Activated CD4-positive, alpha-beta T cell treated with anti-CD3 and anti-CD28 coated beads, Interleukin-2, Interleukin-4, amounts not matched to agents 100 ng/mL and 50 ng/mL, durations not matched to agents 16 hours and 8 hours (primary cell): ENCODE measurements at regions not wholly inside any gene's neighbourhood (a gene's known extent, or its start where the extent isn't known, plus 50 kb on each side); places are given as distances from the start of the nearest gene placed in this dataset.

Experiments used
- DNase-seq: peaks from one replicate; pipeline ENCODE4 v3.0.0-alpha.2; 2020; ENCODE audit warnings: low spot score

GRCh38 chr12:65597527-65597926 lies 226.8 kb upstream of the HMGA2 start:
- DNase-seq: no peak

DNA sequence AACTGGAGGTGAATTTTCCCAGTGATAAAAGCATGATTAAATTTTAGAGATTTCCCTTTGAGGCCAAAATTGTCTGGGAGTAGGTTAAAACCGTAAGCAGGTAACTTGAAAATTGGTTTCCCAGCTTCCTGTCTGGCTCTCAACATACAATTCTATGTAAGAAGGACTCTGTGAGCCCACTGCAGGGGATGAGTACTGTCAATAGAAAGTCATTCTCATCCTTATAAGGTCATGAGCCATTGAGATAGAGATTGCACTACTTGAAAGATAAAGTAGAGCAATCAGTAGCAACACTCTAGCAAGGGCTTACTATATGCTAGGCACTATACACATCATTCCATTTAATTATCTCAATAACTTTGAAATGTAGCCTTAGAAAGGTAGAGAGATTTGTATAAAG lies 225.6 kb upstream of the HMGA2 start:
- no peak for DNase-seq

GRCh38 chr12:65602253-65602609 lies 222.1 kb upstream of the HMGA2 start:
- DNase-seq: no peak

DNA sequence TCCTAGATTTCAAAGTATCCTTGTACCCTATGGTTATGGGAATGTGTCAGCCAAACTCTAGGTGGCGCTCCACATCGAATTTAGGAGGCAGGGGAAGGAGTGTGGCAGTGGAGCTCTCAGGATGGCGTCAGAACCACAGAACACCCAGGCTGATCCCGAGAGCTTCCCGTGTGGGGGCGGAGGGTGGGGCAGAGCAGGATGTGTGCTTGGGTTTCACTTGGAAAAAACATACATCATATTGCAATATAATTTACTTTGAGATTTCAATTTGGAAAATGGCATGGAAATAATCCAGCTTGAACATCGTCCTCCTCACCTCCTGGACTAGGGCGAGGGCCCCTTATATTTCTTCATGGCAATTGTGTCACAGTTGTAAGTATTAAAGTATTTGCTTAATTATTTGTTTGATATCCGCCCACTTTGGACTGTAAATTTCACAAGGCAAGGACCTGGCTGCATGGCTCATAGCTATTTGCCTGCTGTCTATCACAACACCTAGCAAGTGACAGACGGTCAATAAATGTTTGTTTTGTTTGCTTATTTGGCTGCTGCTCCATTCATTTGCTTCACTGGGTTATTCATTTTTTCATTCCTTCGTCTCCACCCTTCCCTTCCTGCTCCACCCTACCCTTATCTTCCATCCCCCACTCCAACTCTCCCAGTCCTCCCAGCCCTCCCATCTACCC lies 221.5 kb upstream of the HMGA2 start:
- DNase-seq: peak; percentile 57

- peak; percentile 23 for DNase-seq
Observed at GRCh38 chr12:65603438-65604351, 220.6 kb upstream of the HMGA2 start.

DNA sequence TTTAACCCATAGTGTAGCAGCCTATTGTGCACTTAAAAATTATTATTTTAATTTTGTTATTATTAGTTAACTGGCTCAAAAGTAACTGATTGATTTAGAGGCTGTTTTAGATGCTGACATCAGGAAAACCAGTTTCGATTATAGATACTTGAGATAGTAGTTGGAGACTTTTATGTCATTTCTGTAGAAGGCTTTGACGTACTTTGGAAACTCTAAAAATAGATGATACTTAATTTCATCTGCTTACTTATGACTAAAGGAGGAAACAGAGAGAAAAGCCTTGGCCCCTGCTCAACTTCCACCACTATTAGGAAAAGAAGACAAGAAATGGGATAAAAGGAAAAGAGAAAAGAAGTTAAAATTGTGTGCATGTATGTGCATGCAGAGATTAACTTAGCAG lies 219.3 kb upstream of the HMGA2 start:
- DNase-seq: no peak

DNA sequence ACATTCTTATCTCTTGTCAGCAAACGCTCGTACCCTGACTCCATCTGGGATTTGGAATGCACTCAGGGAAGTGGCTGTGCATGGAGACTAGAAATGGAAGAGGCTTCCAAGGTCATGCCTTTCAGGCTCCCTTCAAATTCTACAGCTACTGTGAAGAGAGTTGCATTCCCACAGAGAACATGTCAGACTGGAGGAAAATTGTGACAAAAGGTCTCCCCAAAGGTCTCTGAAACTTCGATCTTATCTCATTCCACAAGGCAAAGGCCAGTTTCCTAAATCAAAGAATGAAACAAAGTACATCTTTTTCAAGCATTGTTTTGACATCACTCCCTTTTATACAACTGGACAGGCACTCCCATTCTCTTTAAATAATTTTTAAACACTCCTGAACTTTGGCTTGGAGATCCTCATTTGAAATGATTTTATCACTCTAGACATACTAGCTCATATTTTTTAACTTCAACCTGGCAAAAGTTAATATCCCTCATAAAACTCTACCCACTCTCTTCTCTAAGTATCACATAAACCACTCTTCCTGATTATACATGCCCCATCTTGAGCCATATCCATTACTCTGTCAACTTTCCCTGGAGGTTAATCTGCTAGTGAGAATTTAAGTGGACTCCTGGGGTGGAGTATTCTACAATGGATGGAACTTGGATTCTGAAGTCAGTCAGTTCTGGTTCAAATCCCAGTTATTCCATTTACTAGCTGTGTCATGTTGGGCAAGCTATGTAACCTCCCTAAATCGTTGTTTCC lies 218.1 kb upstream of the HMGA2 start:
- no peak for DNase-seq

- DNase-seq: no peak
Observed at GRCh38 chr12:65607401-65607841, 216.9 kb upstream of the HMGA2 start.

- DNase-seq: no peak
Observed at GRCh38 chr12:65608319-65608916, 215.9 kb upstream of the HMGA2 start.

GRCh38 chr12:65609359-65609771 lies 214.9 kb upstream of the HMGA2 start:
- DNase-seq: no peak

GRCh38 chr12:65611396-65611795 lies 212.9 kb upstream of the HMGA2 start:
- no peak for DNase-seq

- no peak for DNase-seq
Observed at GRCh38 chr12:65612440-65612839, 211.8 kb upstream of the HMGA2 start.

DNA sequence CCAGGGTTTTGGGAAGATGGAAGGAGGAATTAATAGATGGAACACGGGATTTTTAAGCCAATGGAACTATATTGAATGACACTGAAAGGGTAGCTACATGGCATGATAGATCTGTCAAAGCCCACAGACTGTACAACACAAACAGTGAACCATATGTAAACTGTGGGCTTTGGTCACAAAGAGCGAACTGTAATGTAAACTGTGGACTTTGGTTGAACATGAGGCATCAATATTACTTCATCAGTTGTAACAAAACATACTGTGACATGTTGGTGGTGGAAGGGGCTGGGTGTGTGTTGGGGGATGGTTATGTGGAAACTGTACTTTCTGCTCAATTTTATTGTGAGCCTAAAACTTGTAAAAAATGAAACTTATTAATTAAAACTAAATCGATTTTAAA lies 210.6 kb upstream of the HMGA2 start:
- no peak for DNase-seq

DNA sequence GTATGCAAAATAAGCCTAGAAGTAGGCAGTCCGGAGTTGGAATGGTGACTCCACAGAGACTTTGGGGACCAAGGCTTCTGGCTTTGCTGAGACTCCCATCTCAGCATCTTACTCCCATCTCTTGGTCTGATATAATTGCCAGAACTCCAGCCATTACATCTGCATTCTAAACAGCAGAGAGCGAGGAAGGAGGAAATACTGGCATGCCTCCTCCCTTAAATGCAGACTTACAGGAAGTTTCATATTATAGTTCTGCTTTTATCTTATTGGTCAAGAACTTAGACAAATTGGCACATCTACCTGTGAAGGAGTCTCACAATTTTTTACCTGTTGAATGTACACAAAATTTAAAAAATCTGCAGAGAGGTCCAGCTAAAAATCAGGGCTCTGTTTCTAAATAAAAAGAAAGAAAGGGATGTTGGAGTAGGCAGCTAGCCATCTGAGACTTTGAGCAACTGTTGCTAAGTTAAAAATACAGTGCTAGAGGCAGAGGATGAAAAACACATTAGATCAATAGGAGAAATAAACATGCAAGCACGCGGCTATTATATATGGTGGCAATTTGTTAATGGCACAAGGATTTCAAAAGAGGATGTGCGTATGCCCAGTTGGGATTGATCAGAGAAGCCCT lies 209.9 kb upstream of the HMGA2 start:
- DNase-seq: no peak

DNA sequence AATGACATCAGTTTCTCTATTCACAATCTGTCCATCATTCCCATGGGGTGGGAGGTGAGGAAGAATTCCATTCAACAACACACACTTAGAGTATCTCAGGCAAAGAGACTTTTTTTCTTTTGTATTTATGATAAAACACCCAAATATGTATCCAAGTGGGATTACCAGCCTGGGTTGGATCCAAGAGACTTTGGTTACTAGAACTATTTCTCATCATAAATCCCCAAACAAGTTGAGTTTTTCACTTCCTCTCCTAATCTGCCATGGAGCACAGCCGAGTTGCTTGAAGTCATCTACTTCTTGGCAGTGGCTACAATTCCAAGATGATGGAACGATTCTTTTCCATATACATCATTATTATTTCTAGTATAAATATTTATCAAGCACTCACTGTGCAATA lies 209.2 kb upstream of the HMGA2 start:
- no peak for DNase-seq

- no peak for DNase-seq
Observed at GRCh38 chr12:65616022-65616421, 208.3 kb upstream of the HMGA2 start.

DNA sequence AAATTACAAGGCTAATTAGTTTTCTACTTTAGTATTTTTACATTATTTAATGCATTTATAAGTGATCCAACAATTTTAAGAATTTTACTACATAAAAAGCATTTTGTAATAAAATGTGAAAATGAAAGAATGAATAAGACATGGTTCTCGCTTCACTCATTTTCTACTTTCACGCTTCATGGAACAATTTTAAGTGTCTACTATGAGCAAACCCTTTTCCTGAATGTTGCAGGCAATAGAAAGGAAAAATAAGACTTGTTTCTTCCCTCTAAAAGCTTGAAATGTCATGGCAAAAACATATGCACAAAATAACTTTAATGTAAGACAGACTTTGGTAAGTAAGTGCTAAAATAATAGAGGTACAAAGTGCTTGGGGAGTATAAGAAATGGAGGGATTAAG lies 205.7 kb upstream of the HMGA2 start:
- no peak for DNase-seq

GRCh38 chr12:65619018-65619417 lies 205.3 kb upstream of the HMGA2 start:
- no peak for DNase-seq

GRCh38 chr12:65620046-65620445 lies 204.2 kb upstream of the HMGA2 start:
- no peak for DNase-seq

GRCh38 chr12:65622056-65622455 lies 202.2 kb upstream of the HMGA2 start:
- DNase-seq: no peak

DNA sequence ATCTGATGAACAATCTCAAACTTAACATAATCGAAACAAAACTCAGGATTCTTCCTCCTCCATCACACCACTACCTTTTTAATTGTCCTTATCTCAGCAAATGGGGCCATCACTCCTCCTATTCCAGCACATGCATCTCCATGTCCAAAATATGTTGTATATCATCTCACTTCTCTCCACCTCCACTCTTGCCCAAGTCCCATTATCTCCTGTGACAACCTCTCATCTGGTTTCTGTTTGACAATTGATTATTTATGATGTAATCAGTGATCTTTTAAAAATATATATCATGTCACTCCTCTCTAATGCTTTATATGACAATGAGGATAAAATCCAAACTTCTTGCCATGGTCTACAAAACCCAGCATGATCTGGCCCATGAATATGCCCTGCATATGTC lies 200.8 kb upstream of the HMGA2 start:
- no peak for DNase-seq

- DNase-seq: no peak
Observed at GRCh38 chr12:65624554-65625086, 199.7 kb upstream of the HMGA2 start.
